OCI-LY7 (cell line): ENCODE measurements at regions not wholly inside any gene's neighbourhood (a gene's known extent, or its start where the extent isn't known, plus 50 kb on each side); places are given as distances from the start of the nearest gene placed in this dataset.
"Not testable (repeated sequence)": the region's sequence is repeated elsewhere in the genome, so short reads cannot be mapped to it uniquely, and the experiment has no call there.

ENCODE experiments used
- EZH2phosphoT487 ChIP-seq: fragments of 200-600 bp; sonication (generic); IDR thresholded peaks from 2 replicates; pipeline ENCODE4 v1.6.1; 2018; ENCODE audit warnings: low read depth, borderline replicate concordance, mild to moderate bottlenecking, mixed run types, antibody characterized with exemption, low read length, moderate library complexity, mixed read lengths
- TF ChIP-seq, protein P1 (sequence below): fragments of 200-600 bp; sonication (generic); conservative IDR thresholded peaks from 2 replicates; pipeline ENCODE4 v1.5.1; 2014; ENCODE audit warnings: mild to moderate bottlenecking, antibody characterized with exemption, low read length, moderate library complexity, mixed read lengths

DNA sequence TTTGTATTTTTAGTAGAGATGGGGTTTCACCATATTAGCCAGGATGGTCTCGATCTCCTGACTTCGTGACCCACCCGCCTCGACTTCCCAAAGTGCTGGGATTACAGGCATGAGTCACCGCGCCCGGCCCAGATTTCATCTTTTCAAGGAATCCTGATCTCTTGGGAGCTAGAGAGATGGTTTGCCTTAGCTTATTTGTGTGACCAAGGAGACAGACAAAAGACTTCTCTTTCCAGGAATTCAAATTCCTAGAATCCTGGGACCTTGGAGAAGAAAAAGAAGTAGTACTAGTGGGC lies 337.1 kb upstream of the KLF4 start:
- TF ChIP-seq, protein P1, sequence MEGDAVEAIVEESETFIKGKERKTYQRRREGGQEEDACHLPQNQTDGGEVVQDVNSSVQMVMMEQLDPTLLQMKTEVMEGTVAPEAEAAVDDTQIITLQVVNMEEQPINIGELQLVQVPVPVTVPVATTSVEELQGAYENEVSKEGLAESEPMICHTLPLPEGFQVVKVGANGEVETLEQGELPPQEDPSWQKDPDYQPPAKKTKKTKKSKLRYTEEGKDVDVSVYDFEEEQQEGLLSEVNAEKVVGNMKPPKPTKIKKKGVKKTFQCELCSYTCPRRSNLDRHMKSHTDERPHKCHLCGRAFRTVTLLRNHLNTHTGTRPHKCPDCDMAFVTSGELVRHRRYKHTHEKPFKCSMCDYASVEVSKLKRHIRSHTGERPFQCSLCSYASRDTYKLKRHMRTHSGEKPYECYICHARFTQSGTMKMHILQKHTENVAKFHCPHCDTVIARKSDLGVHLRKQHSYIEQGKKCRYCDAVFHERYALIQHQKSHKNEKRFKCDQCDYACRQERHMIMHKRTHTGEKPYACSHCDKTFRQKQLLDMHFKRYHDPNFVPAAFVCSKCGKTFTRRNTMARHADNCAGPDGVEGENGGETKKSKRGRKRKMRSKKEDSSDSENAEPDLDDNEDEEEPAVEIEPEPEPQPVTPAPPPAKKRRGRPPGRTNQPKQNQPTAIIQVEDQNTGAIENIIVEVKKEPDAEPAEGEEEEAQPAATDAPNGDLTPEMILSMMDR: not testable (repeated sequence)
- TF ChIP-seq EZH2phosphoT487: not testable (repeated sequence)
